Colon (tissue), 2 donors: ENCODE measurements at regions not wholly inside any gene's neighbourhood (a gene's known extent, or its start where the extent isn't known, plus 50 kb on each side); places are given as distances from the start of the nearest gene placed in this dataset.
"Not testable (repeated sequence)": the region's sequence is repeated elsewhere in the genome, so short reads cannot be mapped to it uniquely, and the experiment has no call there.

ENCODE experiments used
- FAIRE-seq: peaks from 2 replicates; lab custom pipeline; 2012; peaks lifted over from hg19 to GRCh38; lab: Jason Lieb, UNC
- donor health status: control.
- donor health status: control.

GRCh38 chr3:109804697-109805096 is 467.4 kb upstream of the DPPA4 start:
- no peak for FAIRE-seq

DNA sequence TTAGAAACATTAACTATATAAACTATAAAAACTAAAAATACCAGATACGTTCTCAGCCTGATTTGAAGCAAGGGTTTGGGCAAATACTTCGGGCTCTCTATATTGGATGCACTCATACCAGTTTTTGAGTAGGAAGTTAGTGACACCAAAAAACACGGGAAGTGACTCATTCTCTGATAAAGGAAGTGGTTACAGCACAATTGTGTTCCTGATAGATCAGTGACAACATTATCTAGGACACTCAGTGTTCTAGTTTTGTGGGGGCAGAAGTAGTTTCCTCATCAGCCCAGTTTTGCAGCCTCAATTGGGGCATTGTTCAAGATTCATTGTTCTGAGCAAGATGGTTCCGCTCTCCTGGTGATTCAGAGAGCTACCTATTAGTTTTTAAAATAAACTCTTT is 469.6 kb upstream of the DPPA4 start:
- no peak for FAIRE-seq

DNA sequence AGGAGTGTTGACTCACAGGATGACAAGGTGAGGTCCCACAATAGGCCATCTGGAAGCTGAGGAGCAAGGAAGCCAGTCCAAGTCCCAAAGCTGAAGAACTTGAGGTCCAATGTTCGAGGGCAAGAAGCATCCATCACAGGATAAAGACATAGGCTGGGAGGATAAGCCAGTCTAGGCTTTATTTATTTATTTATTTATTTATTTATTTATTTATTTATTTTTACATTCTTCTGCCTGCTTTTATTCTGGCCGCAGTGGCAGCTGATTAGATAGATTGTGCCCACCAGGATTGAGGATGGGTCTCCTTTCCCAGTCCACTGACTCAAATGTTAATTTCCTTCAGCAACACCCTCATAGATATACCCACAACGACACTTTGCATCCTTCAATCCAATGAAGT is 472.2 kb upstream of the DPPA4 start:
- no peak for FAIRE-seq

GRCh38 chr3:109818081-109818480 is 480.7 kb upstream of the DPPA4 start:
- no peak for FAIRE-seq

- FAIRE-seq = no peak
These were observed 482.4 kb upstream of the DPPA4 start for GRCh38 chr3:109819734-109820133.

DNA sequence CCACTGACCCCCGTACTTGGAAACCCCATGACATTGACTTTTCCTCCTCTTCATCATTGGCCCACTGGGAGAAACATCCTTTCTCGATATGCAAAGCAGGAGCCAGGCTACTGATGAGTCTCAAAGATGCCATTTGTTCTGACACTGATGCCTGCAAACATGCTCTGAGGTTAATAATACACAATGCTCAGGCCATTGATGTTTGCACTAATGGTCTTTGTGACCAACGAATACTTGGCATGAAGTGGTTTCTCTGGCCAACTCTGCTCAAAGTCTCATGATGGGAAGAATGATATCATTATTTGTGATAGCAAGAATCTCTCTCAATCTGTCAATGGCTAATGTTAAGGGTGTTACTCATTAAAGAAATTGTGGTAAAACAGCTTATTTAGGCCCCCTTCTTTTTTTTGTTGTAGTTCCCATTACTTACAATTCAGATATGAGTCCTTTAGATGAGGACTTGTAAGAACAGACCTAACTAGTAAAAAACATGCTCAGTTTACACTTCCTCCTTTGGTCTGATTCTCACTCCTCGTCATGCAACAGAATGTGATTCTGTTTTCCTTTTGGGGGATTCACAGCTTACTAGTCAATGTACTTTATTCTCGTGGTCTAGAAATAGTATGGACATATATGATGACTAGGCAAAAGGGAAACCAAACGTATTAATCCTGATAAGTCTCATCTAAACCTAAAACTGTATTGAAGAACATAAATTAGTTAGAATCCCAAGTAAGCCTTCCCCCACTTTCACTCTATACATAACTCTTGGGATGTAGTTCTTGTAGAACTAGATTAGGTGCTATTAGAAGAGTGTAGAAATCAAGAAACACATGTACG is 488.8 kb upstream of the DPPA4 start:
- no peak for FAIRE-seq

DNA sequence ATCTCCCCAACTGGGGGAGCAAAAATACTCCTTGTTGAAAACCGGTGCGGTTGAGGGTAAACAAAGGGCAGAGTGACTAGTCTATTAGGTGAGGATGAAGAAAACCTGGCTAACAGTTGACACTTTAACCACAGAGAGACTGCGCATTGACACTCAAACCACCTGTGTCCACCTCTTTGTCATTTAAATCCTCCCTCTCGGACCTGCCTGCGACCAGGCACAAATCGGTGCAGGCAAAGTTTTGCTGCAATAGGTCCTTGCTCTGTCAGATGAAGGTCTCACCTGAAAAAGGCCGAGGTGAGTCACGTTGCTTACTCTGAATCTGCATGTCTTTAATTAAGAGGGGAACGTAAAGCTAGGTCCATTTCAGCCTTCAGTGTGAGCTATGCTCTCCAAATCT is 494.1 kb upstream of the DPPA4 start:
- FAIRE-seq = no peak

- no peak for FAIRE-seq
These were observed 498.6 kb upstream of the DPPA4 start for GRCh38 chr3:109835958-109836357.

DNA sequence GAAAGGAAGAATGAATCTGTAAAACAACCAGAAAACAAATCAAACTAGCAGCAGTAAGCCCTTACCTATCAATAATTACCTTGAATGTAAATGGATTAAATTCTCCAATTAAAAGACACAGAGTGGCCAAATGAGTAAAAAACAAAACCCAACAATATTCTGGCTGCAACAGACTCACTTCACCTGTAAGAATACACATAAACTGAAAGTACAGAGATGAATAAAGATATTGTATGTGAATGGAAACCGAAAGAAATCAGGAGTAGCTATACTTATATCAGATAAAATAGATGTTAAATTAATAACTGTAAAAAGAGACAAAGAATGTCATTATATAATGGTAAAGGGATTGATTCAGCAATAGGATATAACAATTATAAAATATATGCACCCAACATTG is 514.5 kb upstream of the DPPA4 start:
- no peak for FAIRE-seq

DNA sequence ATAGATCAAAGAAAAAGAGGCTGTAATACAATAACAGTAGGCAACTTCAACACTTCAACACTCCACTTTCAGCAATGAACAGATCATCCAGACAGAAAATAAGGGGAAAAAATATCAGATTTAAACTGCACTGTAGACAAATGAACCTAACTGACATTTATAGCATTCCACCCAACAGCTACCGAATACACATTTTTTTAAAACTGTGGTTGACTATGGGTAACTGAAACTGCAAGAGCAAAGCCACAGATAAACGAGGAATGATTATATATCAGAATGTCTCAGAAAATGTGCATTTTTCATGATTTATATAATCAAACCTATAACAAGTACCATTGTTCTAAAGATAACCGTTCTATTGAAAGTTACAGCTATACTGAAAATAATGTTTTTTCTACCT is 514.9 kb upstream of the DPPA4 start:
- FAIRE-seq = no peak

GRCh38 chr3:109853077-109853731 is 515.9 kb upstream of the DPPA4 start:
- FAIRE-seq = no peak

GRCh38 chr3:109863701-109864100 is 526.4 kb upstream of the DPPA4 start:
- no peak for FAIRE-seq

DNA sequence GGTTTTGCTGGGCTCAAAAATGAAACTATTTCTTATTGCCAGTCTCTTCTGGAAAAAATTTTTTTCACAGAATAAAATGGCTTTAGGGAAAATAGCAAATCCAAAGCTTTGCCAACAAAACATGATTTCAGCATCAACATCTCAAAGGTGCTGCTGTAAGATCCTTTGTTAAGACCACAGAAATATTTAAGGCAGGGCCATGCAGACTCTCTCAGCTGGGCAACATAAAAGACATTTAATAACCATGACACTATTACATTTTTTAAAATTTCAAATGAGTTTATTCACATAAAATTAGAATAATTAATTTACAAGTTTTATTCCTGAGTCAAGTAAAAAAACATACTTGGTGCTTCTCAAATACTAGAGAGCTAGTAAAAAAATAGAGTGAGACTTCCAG is 527.1 kb upstream of the DPPA4 start:
- no peak for FAIRE-seq

DNA sequence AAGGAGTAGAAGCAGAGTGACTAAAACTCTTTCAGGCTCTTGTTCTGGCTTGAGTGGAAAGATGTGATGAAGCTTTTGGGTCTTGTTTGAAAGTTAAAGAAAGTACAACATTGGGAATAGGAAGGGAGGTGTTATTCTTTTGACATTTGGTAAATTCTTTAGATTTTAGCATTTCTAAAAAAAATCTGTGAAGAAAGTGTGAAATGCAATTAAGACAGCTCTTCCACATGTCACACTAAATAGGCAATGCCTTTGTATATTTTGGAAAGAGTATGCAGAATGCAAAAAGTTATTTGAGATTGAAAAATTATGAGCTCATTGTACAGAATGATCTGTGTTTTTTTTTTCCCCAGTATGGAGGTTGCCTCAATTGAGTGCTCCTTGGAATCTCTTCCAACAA is 532.2 kb upstream of the DPPA4 start:
- FAIRE-seq = no peak

DNA sequence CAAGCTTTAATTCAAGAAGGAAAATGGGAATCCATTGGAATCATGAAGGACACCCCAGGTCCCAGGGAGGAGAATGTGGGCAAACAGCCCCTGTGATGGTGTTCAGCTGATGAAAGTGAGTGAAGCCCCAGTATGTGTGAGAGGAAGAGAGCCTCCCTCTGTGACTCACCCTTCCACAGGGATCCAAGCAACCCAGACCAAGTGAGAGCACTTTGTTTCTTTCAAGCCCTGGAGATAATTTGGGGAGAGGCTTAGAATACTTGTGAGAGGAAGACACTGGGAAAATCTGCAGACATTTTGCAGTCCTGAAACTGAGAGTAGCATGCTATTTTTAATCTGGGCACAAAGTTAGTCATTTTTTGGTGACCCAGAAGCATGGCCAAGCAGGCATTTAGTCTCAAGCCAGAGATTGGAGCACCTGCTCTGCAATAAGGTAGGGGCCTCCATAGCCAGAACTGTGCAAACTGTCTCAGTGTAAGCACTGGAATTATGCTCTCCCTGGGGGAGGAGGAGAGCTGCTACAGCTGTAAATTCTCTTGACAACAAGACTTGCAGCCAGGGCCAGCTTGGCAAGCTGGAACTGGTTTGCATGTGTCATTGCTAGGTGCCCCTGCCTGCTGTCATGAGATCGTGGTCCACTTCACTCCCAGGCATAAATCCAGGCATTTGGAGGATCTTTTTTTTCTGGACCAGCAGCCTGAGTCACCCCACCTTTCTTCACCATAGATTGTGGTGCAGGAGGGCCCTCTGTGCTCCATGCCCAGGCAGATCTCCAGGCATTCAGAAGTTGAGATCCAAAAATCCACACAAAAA is 537.8 kb upstream of the DPPA4 start:
- FAIRE-seq = no peak

- not testable (repeated sequence) for FAIRE-seq
These were observed 540.3 kb upstream of the DPPA4 start for GRCh38 chr3:109877616-109878015.

DNA sequence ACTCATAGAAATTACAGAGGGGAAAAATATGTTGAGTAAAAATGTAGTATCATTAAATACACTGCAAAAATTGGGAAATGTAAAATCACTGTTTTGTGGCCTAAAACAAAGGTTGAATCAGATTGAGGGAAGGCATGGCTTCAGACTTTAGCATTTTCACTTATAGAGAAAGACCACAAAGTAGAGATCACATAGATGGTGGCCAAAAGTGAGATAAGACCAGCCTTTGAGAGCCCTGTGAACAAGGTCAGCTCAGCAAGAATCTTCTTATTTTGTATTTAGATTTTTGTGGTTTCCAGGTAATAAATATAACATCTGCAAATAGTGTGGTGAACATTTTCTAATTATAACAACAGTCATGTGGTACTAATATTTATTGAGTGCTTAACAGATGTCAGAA is 544.8 kb upstream of the DPPA4 start:
- FAIRE-seq = no peak

GRCh38 chr3:109887293-109887692 is 549.9 kb upstream of the DPPA4 start:
- FAIRE-seq = no peak

GRCh38 chr3:109888026-109888425 is 550.7 kb upstream of the DPPA4 start:
- FAIRE-seq = no peak

DNA sequence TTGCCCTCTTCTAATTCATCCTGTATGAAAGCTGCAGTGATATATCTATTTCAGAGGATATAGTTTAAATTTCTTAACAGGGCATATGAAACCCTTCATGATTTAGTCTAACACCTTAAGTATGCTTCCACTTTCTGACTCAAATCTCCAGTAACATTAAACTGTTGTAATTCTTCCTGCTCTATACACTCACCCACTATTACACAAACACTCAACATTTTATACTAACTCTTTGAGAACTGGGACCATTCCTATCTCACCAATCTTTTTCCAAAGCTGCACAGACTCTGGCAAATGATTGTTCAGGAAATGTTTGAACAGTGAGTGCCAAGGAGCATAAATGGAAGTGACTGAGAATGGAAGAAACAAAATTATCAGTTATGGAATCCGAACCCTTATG is 560.4 kb upstream of the DPPA4 start:
- FAIRE-seq = no peak

- no peak for FAIRE-seq
These were observed 562.6 kb upstream of the DPPA4 start for GRCh38 chr3:109899925-109900324.

- FAIRE-seq = no peak
These were observed 563.4 kb upstream of the DPPA4 start for GRCh38 chr3:109900783-109901182.

DNA sequence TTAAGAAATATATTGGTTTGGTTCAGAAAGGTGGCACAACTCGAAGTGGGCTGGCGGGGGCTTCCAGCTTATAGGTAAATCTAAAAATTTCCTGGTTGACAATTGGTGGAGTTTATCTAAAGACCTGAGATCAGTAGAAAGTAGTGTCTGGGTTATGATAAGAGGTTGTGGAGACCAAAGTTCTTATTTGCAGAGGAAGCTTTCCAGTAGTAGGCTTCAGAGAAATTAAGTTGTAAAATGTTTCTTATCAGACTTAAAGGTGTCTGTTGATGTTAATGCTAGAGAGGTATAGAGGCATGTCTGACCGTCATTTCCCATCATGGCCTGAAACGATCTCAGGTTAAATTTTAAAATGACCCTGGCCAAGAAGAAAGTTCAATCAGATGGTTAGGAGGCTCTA is 565.2 kb upstream of the DPPA4 start:
- FAIRE-seq = no peak
